ENCODE measurements at regions not wholly inside any gene's neighbourhood (a gene's known extent, or its start where the extent isn't known, plus 50 kb on each side); places are given as distances from the start of the nearest gene placed in this dataset.

GRCh38 chr6:131367206-131367873, 205.7 kb upstream of the ARG1 start:
- Mint-ChIP-seq H3K4me1 (ENCODE audit: low read depth) (peaks cover 11% of the 10 kb centered on the region), H3K4me3 (no peak overlapping the region), H3K9me3 (no peaks in the 10 kb centered on the region), H3K27ac (no peak overlapping the region), H3K27me3 (ENCODE audit: insufficient read depth) (no peaks in the 10 kb centered on the region), H3K36me3 (ENCODE audit: low read depth) (peaks cover 3% of the 10 kb centered on the region)
- no peak for DNase-seq (ENCODE audit: low spot score)
- intact Hi-C loops (cut with micrococcal nuclease), result no loop called here

- Mint-ChIP-seq H3K27ac (no peak overlapping the region), H3K9me3 (no peaks in the 10 kb centered on the region), H3K36me3 (ENCODE audit: low read depth) (peaks cover 3% of the 10 kb centered on the region), H3K4me3 (no peak overlapping the region), H3K4me1 (ENCODE audit: low read depth) (peaks cover 11% of the 10 kb centered on the region), H3K27me3 (ENCODE audit: insufficient read depth) (no peaks in the 10 kb centered on the region)
- intact Hi-C loops (cut with micrococcal nuclease), result no loop called here
- no peak for DNase-seq (ENCODE audit: low spot score)
These were observed 204.7 kb upstream of the ARG1 start for GRCh38 chr6:131368198-131368911.

- intact Hi-C loops (cut with micrococcal nuclease), result no loop called here
- no peak overlapping the region for H3K27ac Mint-ChIP-seq
- DNase-seq (ENCODE audit: low spot score), result no peak
- no peak overlapping the region for H3K4me3 Mint-ChIP-seq
- no peaks in the 10 kb centered on the region for H3K36me3 Mint-ChIP-seq (ENCODE audit: low read depth)
- H3K9me3 Mint-ChIP-seq, result no peaks in the 10 kb centered on the region
- H3K27me3 Mint-ChIP-seq (ENCODE audit: insufficient read depth), result no peaks in the 10 kb centered on the region
- peaks cover 6% of the 10 kb centered on the region for H3K4me1 Mint-ChIP-seq (ENCODE audit: low read depth)
These were observed 200.5 kb upstream of the ARG1 start for GRCh38 chr6:131372535-131372934.

GRCh38 chr6:131377112-131377705, 195.8 kb upstream of the ARG1 start:
- Mint-ChIP-seq H3K27me3 (ENCODE audit: insufficient read depth) (no peaks in the 10 kb centered on the region), H3K36me3 (ENCODE audit: low read depth) (peaks cover 2% of the 10 kb centered on the region), H3K9me3 (no peaks in the 10 kb centered on the region), H3K4me3 (no peak overlapping the region), H3K27ac (no peak overlapping the region), H3K4me1 (ENCODE audit: low read depth) (no peaks in the 10 kb centered on the region)
- intact Hi-C loops (cut with micrococcal nuclease), result no loop called here
- no peak for DNase-seq (ENCODE audit: low spot score)

DNA sequence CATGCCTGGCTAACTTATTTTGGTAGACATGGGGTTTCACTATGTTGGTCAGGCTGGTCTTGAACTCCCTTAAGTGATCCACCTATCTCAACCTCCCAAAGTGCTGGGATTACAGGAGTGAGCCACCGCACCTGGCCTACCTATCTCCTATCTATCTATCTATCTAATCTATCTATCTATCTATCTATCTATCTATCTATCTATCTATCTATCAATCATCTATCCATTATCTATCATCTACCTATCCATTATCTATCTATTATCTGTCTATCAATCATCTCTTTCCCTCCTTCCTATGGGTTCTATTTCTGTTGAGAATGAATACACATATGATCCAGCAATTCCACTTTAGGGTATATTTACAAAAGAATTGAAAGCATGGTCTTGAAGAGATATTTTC, 194.2 kb upstream of the ARG1 start:
- intact Hi-C loops (cut with micrococcal nuclease), result no loop called here
- H3K27me3 Mint-ChIP-seq (ENCODE audit: insufficient read depth), result no peaks in the 10 kb centered on the region
- no peak overlapping the region for H3K27ac Mint-ChIP-seq

GRCh38 chr6:131379948-131380347, 193.1 kb upstream of the ARG1 start:
- Mint-ChIP-seq H3K9me3 (no peaks in the 10 kb centered on the region), H3K4me1 (ENCODE audit: low read depth) (no peaks in the 10 kb centered on the region), H3K36me3 (ENCODE audit: low read depth) (peaks cover 2% of the 10 kb centered on the region), H3K27ac (no peak overlapping the region), H3K27me3 (ENCODE audit: insufficient read depth) (no peaks in the 10 kb centered on the region), H3K4me3 (no peak overlapping the region)
- no peak for DNase-seq (ENCODE audit: low spot score)
- intact Hi-C loops (cut with micrococcal nuclease), result no loop called here

More for the DNA sequence above, 194.2 kb upstream of the ARG1 start:
- H3K4me3 Mint-ChIP-seq, result no peak overlapping the region
- no peak for DNase-seq (ENCODE audit: low spot score)
- no peaks in the 10 kb centered on the region for H3K4me1 Mint-ChIP-seq (ENCODE audit: low read depth)
- H3K9me3 Mint-ChIP-seq, result no peaks in the 10 kb centered on the region
- H3K36me3 Mint-ChIP-seq (ENCODE audit: low read depth), result peaks cover 2% of the 10 kb centered on the region

DNA sequence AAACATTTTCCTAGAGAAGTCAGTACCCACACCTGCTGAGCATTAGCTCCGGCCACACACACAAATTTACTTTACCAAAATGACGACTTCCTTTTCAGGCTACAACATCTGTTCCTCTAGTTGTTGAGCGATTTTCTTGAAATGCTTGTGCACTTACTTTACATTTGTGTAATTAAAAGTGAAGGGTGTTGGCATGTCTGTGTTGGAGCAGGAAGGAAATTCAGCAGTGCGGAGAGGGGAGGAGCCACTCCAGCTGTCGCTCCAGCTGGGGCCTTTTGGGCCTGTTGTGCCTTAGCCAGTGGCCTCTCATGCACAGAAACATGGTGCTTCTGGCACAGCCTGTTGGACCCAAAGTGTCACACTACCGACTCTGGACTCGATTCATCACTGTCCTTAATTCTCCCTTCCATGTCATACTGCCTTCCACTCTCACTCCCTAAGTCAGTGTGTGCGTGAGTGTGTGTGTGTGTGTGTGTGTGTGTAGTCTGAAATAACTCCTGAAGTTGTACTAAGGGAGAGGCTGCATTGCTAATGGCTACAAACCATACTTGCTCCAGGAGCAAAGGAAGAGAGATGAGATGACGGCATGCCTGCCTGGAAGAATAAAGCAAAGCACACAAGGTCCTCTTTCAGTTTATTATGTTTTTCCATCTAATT, 191.8 kb upstream of the ARG1 start:
- Mint-ChIP-seq H3K27ac (no peak overlapping the region), H3K36me3 (ENCODE audit: low read depth) (peaks cover 6% of the 10 kb centered on the region), H3K27me3 (ENCODE audit: insufficient read depth) (no peaks in the 10 kb centered on the region), H3K9me3 (no peaks in the 10 kb centered on the region), H3K4me3 (no peak overlapping the region), H3K4me1 (ENCODE audit: low read depth) (no peaks in the 10 kb centered on the region)
- no peak for DNase-seq (ENCODE audit: low spot score)
- intact Hi-C loops (cut with micrococcal nuclease), result no loop called here

DNA sequence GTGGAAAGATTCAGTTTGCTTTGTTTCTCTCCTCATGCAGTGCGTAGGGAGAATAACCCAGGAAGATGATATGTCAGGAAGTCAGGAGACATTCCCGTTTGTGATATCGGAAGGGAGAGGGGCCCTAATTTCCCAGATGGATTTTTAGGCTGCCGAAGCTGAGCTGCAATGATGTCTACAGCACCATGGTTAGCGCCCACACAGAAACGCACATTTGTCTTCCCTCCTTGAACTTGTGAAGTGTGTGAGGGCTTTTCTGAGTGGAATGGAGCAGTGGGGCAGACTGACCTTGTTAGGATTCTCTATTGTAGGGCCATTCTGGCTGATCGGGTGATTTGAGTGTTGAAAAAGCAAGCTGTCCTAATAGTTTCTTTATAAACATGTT, 191.3 kb upstream of the ARG1 start:
- H3K4me1 Mint-ChIP-seq (ENCODE audit: low read depth), result no peaks in the 10 kb centered on the region
- no peak for DNase-seq (ENCODE audit: low spot score)
- no peak overlapping the region for H3K4me3 Mint-ChIP-seq
- H3K9me3 Mint-ChIP-seq, result no peaks in the 10 kb centered on the region
- peaks cover 6% of the 10 kb centered on the region for H3K36me3 Mint-ChIP-seq (ENCODE audit: low read depth)
- no peaks in the 10 kb centered on the region for H3K27me3 Mint-ChIP-seq (ENCODE audit: insufficient read depth)
- no peak overlapping the region for H3K27ac Mint-ChIP-seq
- intact Hi-C loops (cut with micrococcal nuclease), result no loop called here

DNA sequence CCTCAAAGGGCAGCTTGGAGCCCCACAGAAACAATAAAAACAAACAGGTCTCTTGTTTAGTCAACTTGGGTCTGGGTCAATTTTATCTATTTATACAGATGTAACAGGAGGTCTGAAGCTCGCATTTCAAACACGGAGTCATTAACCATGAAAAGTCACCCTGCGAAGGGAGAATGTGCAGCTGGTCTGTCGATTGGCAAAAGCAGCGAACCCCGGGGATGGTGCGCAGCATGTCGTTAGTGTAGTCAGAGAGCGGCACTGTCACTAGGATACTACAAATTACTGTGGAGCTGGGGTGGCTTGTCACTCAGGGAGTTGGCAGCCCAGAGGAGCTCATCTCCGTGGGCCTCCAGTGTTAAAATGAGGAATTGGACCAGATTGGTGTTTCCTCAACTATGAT, 190.4 kb upstream of the ARG1 start:
- intact Hi-C loops (cut with micrococcal nuclease), result no loop called here
- peaks cover 6% of the 10 kb centered on the region for H3K36me3 Mint-ChIP-seq (ENCODE audit: low read depth)
- H3K27ac Mint-ChIP-seq, result no peak overlapping the region
- DNase-seq (ENCODE audit: low spot score), result no peak
- H3K4me3 Mint-ChIP-seq, result no peak overlapping the region
- H3K9me3 Mint-ChIP-seq, result no peaks in the 10 kb centered on the region
- no peaks in the 10 kb centered on the region for H3K27me3 Mint-ChIP-seq (ENCODE audit: insufficient read depth)
- no peaks in the 10 kb centered on the region for H3K4me1 Mint-ChIP-seq (ENCODE audit: low read depth)

DNA sequence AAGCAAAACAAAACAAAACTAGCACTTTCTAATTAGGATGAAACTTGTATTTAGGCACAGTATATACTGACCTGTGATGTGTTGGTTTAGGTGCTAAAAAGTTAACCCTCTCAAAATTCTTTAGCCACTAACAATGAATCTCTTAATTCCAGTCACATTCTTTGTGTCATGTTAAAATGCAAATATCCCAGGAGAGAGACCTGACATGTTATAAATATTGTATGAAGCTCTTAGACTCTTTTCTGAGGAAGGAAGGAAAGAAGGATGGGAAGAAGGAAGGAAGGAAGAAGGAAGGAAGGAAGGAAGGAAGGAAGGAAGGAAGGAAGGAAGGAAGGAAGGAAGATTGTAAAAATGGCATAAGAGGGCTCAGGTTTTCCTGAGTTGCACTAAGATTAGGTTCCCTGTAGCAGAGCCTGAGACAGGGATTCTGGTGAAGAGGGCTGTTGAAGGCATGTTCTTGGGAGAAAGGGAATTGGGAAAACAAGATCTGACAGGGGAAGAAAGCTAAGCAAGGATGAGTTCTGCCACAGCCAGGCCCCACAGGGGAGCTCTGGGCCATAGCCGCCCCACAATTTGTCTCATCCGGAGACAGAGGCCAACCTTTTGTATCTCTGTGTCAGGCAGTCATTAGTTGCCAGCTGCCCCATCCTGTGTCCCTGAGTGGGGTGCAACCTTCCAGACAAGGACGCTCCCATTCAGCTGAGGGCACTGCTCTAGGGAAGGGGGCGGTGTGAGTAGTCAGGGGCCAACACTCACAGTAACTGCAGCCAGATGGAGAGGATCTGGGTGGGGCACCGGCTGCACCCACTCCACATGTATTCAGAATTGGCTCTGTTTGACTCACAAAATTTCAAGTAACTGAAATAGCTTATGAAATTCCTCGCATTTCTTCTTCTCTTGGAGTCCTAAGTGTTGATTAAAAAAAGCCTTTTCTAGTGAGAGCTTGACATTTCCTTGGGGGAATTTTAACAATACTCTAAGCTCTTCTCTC, 189.3 kb upstream of the ARG1 start:
- DNase-seq (ENCODE audit: low spot score), result no peak
- no peaks in the 10 kb centered on the region for H3K4me1 Mint-ChIP-seq (ENCODE audit: low read depth)
- H3K27me3 Mint-ChIP-seq (ENCODE audit: insufficient read depth), result no peaks in the 10 kb centered on the region
- no peaks in the 10 kb centered on the region for H3K9me3 Mint-ChIP-seq
- H3K4me3 Mint-ChIP-seq, result no peak overlapping the region
- no peak overlapping the region for H3K27ac Mint-ChIP-seq
- peaks cover 4% of the 10 kb centered on the region for H3K36me3 Mint-ChIP-seq (ENCODE audit: low read depth)
- intact Hi-C loops (cut with micrococcal nuclease), result no loop called here

DNA sequence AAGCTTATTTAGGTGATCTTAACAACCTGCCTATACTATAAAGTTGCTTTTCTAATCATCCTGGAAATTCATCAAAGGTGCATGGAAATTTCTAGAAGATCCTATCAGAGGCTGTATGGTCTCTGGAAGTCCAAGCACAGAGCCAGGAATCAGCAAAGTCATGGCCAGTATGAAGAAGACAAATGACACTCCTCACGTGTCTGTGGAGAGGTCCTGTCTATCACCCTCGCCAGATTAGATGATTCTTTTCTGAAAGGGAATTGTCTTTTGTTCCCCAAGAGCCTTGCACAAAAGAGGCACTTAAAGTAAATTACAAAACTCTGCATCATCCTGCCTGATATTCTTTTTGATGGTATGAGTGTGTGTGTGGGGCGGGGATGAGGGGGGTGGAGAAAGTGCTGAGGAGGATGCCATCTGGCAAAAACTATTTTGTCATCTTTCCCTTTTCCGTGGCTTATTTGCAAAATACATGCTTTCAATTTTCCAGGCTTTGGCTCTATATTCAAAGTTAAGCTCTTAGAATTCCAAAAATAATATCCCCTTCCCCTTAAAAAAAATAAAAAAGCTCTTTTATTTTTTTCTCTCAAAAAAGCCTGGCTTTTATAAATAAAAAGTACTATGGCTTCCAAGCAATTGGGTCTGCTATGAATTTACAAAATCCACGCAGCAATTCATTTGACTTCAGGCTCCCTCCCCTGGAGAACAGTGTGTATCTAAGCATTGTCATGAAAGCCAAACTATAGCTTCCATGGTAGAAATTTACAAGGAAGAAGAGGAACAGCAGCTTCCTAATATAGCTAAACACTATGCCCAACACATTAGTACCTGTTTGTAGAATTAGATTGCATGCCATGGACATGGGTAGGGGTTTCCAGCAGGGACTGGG, 185.2 kb upstream of the ARG1 start:
- intact Hi-C loops (cut with micrococcal nuclease), result no loop called here
- Mint-ChIP-seq H3K4me3 (no peak overlapping the region), H3K27ac (no peak overlapping the region), H3K4me1 (ENCODE audit: low read depth) (peaks cover 6% of the 10 kb centered on the region), H3K9me3 (no peaks in the 10 kb centered on the region), H3K36me3 (ENCODE audit: low read depth) (peaks cover 10% of the 10 kb centered on the region), H3K27me3 (ENCODE audit: insufficient read depth) (no peaks in the 10 kb centered on the region)
- DNase-seq (ENCODE audit: low spot score), result no peak

GRCh38 chr6:131390322-131390721, 182.7 kb upstream of the ARG1 start:
- Mint-ChIP-seq H3K36me3 (ENCODE audit: low read depth) (peaks cover 18% of the 10 kb centered on the region), H3K4me3 (no peak overlapping the region), H3K27me3 (ENCODE audit: insufficient read depth) (no peaks in the 10 kb centered on the region), H3K4me1 (ENCODE audit: low read depth) (peaks cover 6% of the 10 kb centered on the region), H3K27ac (no peak overlapping the region), H3K9me3 (peaks cover 8% of the 10 kb centered on the region)
- intact Hi-C loops (cut with micrococcal nuclease), result no loop called here
- DNase-seq (ENCODE audit: low spot score), result no peak
